Cerebellar cortex (tissue), 1 donor: ENCODE measurements at regions not wholly inside any gene's neighbourhood (a gene's known extent, or its start where the extent isn't known, plus 50 kb on each side); places are given as distances from the start of the nearest gene placed in this dataset.

Source experiments
- DNase-seq: peaks from one replicate; pipeline ENCODE4 v3.0.0-alpha.2; 2015; ENCODE audit warnings: low spot score

- DNase-seq: peak; percentile 53
Measured at GRCh38 chr15:31473385-31474058, 146.9 kb downstream of the KLF13 start.

GRCh38 chr15:31474059-31474868 lies 147.6 kb downstream of the KLF13 start:
- DNase-seq: no peak

GRCh38 chr15:31476236-31476810 lies 149.7 kb downstream of the KLF13 start:
- DNase-seq: no peak

- DNase-seq: no peak
Measured at GRCh38 chr15:31476866-31477265, 150.2 kb downstream of the KLF13 start.

GRCh38 chr15:31477301-31477700 lies 150.7 kb downstream of the KLF13 start:
- DNase-seq: no peak

GRCh38 chr15:31477851-31478701 lies 151.4 kb downstream of the KLF13 start:
- DNase-seq: no peak

GRCh38 chr15:31478702-31479221 lies 152.1 kb downstream of the KLF13 start:
- DNase-seq: peak; percentile 45

- peak; percentile 69 for DNase-seq
Measured at GRCh38 chr15:31480356-31481025, 153.9 kb downstream of the KLF13 start.

- no peak for DNase-seq
Measured at GRCh38 chr15:31481142-31481541, 154.5 kb downstream of the KLF13 start.

GRCh38 chr15:31482122-31482922 lies 155.7 kb downstream of the KLF13 start:
- DNase-seq: no peak

- DNase-seq: no peak
Measured at GRCh38 chr15:31483053-31483985, 156.7 kb downstream of the KLF13 start.

GRCh38 chr15:31483986-31484951 lies 157.6 kb downstream of the KLF13 start:
- DNase-seq: no peak

GRCh38 chr15:31484986-31485385 lies 158.4 kb downstream of the KLF13 start:
- no peak for DNase-seq

GRCh38 chr15:31485431-31485830 lies 158.8 kb downstream of the KLF13 start:
- DNase-seq: no peak

- no peak for DNase-seq
Measured at GRCh38 chr15:31485911-31486461, 159.4 kb downstream of the KLF13 start.

GRCh38 chr15:31486506-31486905 lies 159.9 kb downstream of the KLF13 start:
- DNase-seq: no peak

GRCh38 chr15:31486906-31487695 lies 160.5 kb downstream of the KLF13 start:
- no peak for DNase-seq
